Mammary epithelial cell (primary cell): ENCODE measurements at regions not wholly inside any gene's neighbourhood (a gene's known extent, or its start where the extent isn't known, plus 50 kb on each side); places are given as distances from the start of the nearest gene placed in this dataset.

Experiments
- EZH2 ChIP-seq: IDR thresholded peaks from 2 replicates; pipeline ENCODE4 v1.6.1; 2012; ENCODE audit warnings: low read length, inconsistent platforms, borderline replicate concordance
- TF ChIP-seq, protein P1 (sequence below), 2 donors: IDR thresholded peaks in 1 of 2; conservative IDR thresholded peaks in 1 of 2; 2 replicates each; pipeline ENCODE4 v1.5.1; 2011 to 2012; ENCODE audit warnings: inconsistent platforms in 2 of 2, low read length in 2 of 2, mild to moderate bottlenecking in 2 of 2, control low read depth in 1 of 2, low read depth in 1 of 2; ENCODE audit not compliant: insufficient read depth in 1 of 2; ENCODE audit errors: extremely low read depth in 1 of 2

- TF ChIP-seq EZH2 = no peak
- TF ChIP-seq, protein P1, sequence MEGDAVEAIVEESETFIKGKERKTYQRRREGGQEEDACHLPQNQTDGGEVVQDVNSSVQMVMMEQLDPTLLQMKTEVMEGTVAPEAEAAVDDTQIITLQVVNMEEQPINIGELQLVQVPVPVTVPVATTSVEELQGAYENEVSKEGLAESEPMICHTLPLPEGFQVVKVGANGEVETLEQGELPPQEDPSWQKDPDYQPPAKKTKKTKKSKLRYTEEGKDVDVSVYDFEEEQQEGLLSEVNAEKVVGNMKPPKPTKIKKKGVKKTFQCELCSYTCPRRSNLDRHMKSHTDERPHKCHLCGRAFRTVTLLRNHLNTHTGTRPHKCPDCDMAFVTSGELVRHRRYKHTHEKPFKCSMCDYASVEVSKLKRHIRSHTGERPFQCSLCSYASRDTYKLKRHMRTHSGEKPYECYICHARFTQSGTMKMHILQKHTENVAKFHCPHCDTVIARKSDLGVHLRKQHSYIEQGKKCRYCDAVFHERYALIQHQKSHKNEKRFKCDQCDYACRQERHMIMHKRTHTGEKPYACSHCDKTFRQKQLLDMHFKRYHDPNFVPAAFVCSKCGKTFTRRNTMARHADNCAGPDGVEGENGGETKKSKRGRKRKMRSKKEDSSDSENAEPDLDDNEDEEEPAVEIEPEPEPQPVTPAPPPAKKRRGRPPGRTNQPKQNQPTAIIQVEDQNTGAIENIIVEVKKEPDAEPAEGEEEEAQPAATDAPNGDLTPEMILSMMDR (conservative IDR thresholded peaks at IDR 0.05 in 1 of 2, IDR thresholded peaks at IDR 0.05 in 1 of 2; ENCODE audit: extremely low read depth in 1 of 2, insufficient read depth in 1 of 2, low read depth in 1 of 2, low read length in 2 of 2) = no peak
Measured at GRCh38 chr3:63056932-63057331, 181.7 kb upstream of the CADPS start.
